H1 (cell line): ENCODE measurements at regions not wholly inside any gene's neighbourhood (a gene's known extent, or its start where the extent isn't known, plus 50 kb on each side); places are given as distances from the start of the nearest gene placed in this dataset.

Experiments
- CTCF ChIA-PET: fragments of 300-600 bp; sonication (Branson Sonifier 250); formaldehyde crosslinking; loops from one replicate; lab custom pipeline; 2021; ENCODE audit not compliant: partially characterized antibody; lab: Charles Lee
- POLR2A ChIA-PET: fragments of 300-600 bp; sonication (Branson Sonifier 250); formaldehyde crosslinking; loops from one replicate; lab custom pipeline; 2021; ENCODE audit warnings: inconsistent platforms; ENCODE audit not compliant: partially characterized antibody; lab: Charles Lee
- DNase-seq, 2 experiments: peaks; one replicate each; pipeline versions ENCODE4 v3.0.0 to v3.0.0-alpha.2; 2010 to 2022; ENCODE audit warnings: low spot score in 2 of 2, low read depth in 1 of 2, mixed read lengths in 1 of 2
- FAIRE-seq: peaks from 2 replicates; lab custom pipeline; 2011; peaks lifted over from hg19 to GRCh38; lab: Jason Lieb, UNC
- H2AFZ ChIP-seq: 2 replicates; pipeline ENCODE4 v1.8.1; 2012; ENCODE audit warnings: low read length, inconsistent platforms
- H2AK5ac ChIP-seq: 2 replicates; pipeline ENCODE4 v1.6.1; 2013; ENCODE audit warnings: low read depth, low read length
- H2BK120ac ChIP-seq: replicated peaks from 2 replicates; pipeline ENCODE3; 2013; ENCODE audit warnings: low read depth, low read length, inconsistent platforms
- H2BK12ac ChIP-seq: 2 replicates; pipeline ENCODE4 v1.6.1; 2013; ENCODE audit warnings: low read depth, low read length
- H2BK15ac ChIP-seq: 2 replicates; pipeline ENCODE4 v1.6.1; 2013; ENCODE audit warnings: low read length
- H2BK20ac ChIP-seq: 2 replicates; pipeline ENCODE4 v1.6.1; 2013; ENCODE audit warnings: low read length
- H2BK5ac ChIP-seq: 2 replicates; pipeline ENCODE4 v1.6.1; 2013; ENCODE audit warnings: low read depth, low read length
- H3K14ac ChIP-seq: 2 replicates; pipeline ENCODE4 v1.6.1; 2013; ENCODE audit warnings: inconsistent platforms; ENCODE audit not compliant: insufficient read length
- H3K18ac ChIP-seq: 2 replicates; pipeline ENCODE4 v1.6.1; 2013; ENCODE audit warnings: low read length; ENCODE audit errors: extremely low read depth
- H3K23ac ChIP-seq: 2 replicates; pipeline ENCODE4 v1.6.1; 2013; ENCODE audit warnings: inconsistent platforms; ENCODE audit not compliant: insufficient read length
- H3K23me2 ChIP-seq: 2 replicates; pipeline ENCODE4 v1.6.1; 2013; ENCODE audit warnings: low read depth, low read length
- H3K27ac ChIP-seq: 2 replicates; pipeline ENCODE4 v1.6.1; 2011; ENCODE audit warnings: low read depth, low read length, inconsistent platforms
- H3K27me3 ChIP-seq, 4 experiments: replicated peaks in 1 of 4; 1 replicate in 1 of 4; 2 replicates in 3 of 4; pipeline versions ENCODE4 v1.6.1 to v1.8.1; 2011 to 2013; ENCODE audit warnings: low read length in 3 of 4, mild to moderate bottlenecking in 3 of 4, inconsistent platforms in 2 of 4, mixed read lengths in 2 of 4, moderate library complexity in 1 of 4; ENCODE audit not compliant: control insufficient read depth in 3 of 4, insufficient read depth in 3 of 4; ENCODE audit errors: extremely low read depth in 1 of 4
- H3K36me3 ChIP-seq, 4 experiments: 2 replicates each; pipeline versions ENCODE4 v1.6.1 to v1.8.1; 2011 to 2013; ENCODE audit warnings: mild to moderate bottlenecking in 4 of 4, low read length in 3 of 4, moderate library complexity in 2 of 4, control low read depth in 1 of 4, inconsistent platforms in 1 of 4; ENCODE audit not compliant: insufficient read depth in 4 of 4, control insufficient read depth in 2 of 4
- H3K4ac ChIP-seq: replicated peaks from 2 replicates; pipeline ENCODE3; 2013; ENCODE audit warnings: low read length, low read depth, mixed read lengths, inconsistent platforms; ENCODE audit not compliant: insufficient read length
- H3K4me1 ChIP-seq, 4 experiments: replicated peaks in 1 of 4; 1 replicate in 1 of 4; 2 replicates in 3 of 4; pipeline versions ENCODE4 v1.6.1 to v1.8.1; 2011 to 2013; ENCODE audit warnings: low read length in 3 of 4, inconsistent platforms in 2 of 4, mixed read lengths in 1 of 4; ENCODE audit not compliant: insufficient read depth in 4 of 4, control insufficient read depth in 3 of 4
- H3K4me2 ChIP-seq, 2 experiments: 2 replicates each; pipeline versions ENCODE4 v1.6.1 to v1.8.1; 2011 to 2013; ENCODE audit warnings: low read depth in 2 of 2, low read length in 2 of 2, control low read depth in 1 of 2, inconsistent platforms in 1 of 2, mild to moderate bottlenecking in 1 of 2; ENCODE audit not compliant: insufficient read depth in 1 of 2
- H3K4me3 ChIP-seq, 4 experiments: fragments of 200-600, 300-600 bp in 1 of 4; sonication (generic), shearing (Covaris generic), sonication (Bioruptor Twin) in 1 of 4; 2 replicates each; pipeline versions ENCODE4 v1.5.1 to v1.8.1; 2011 to 2016; ENCODE audit warnings: low read length in 4 of 4, low read depth in 3 of 4, control low read depth in 2 of 4, inconsistent platforms in 2 of 4, mild to moderate bottlenecking in 2 of 4, mixed read lengths in 1 of 4, moderate library complexity in 1 of 4; ENCODE audit not compliant: insufficient read depth in 2 of 4; ENCODE audit errors: extremely low read depth in 1 of 4
- H3K56ac ChIP-seq: replicated peaks from 2 replicates; pipeline ENCODE3; 2013; ENCODE audit warnings: low read depth, mild to moderate bottlenecking, mixed read lengths, low read length, inconsistent platforms; ENCODE audit not compliant: insufficient read length
- H3K79me1 ChIP-seq: 2 replicates; pipeline ENCODE4 v1.6.1; 2013; ENCODE audit warnings: low read depth, low read length, control low read depth
- H3K79me2 ChIP-seq, 2 experiments: 2 replicates each; pipeline versions ENCODE4 v1.6.1 to v1.8.1; 2012 to 2013; ENCODE audit warnings: low read length in 2 of 2, mild to moderate bottlenecking in 2 of 2, inconsistent platforms in 1 of 2; ENCODE audit not compliant: insufficient read depth in 2 of 2, control insufficient read depth in 1 of 2
- H3K9ac ChIP-seq, 4 experiments: replicated peaks in 1 of 4; 1 replicate in 1 of 4; 2 replicates in 3 of 4; pipeline versions ENCODE4 v1.6.1 to v1.8.1; 2011 to 2013; ENCODE audit warnings: low read depth in 3 of 4, low read length in 3 of 4, control low read depth in 2 of 4, mild to moderate bottlenecking in 2 of 4, moderate library complexity in 2 of 4, inconsistent platforms in 1 of 4; ENCODE audit errors: extremely low read depth in 1 of 4
- H3K9me3 ChIP-seq, 2 experiments: 2 replicates each; pipeline versions ENCODE4 v1.6.1 to v1.8.1; 2012 to 2013; ENCODE audit warnings: mild to moderate bottlenecking in 2 of 2, moderate library complexity in 2 of 2, control low read depth in 1 of 2, inconsistent platforms in 1 of 2, low read depth in 1 of 2, low read length in 1 of 2, mixed read lengths in 1 of 2; ENCODE audit not compliant: insufficient read depth in 2 of 2
- H4K20me1 ChIP-seq, 2 experiments: replicated peaks in 1 of 2; 2 replicates each; pipeline versions ENCODE3 to v1.8.1; 2011 to 2013; ENCODE audit warnings: inconsistent platforms in 2 of 2, low read length in 2 of 2, mild to moderate bottlenecking in 1 of 2; ENCODE audit not compliant: insufficient read depth in 2 of 2, control insufficient read depth in 1 of 2
- H4K5ac ChIP-seq: 2 replicates; pipeline ENCODE4 v1.6.1; 2013; ENCODE audit warnings: low read length, low read depth, mixed read lengths, inconsistent platforms; ENCODE audit not compliant: insufficient read length
- H4K8ac ChIP-seq: 2 replicates; pipeline ENCODE4 v1.8.0; 2013; ENCODE audit warnings: mild to moderate bottlenecking, moderate library complexity, low read length, inconsistent platforms; ENCODE audit not compliant: insufficient read depth; ENCODE audit errors: extremely low read depth
- H4K91ac ChIP-seq: replicated peaks from 2 replicates; pipeline ENCODE3; 2013; ENCODE audit warnings: low read length, mixed read lengths, inconsistent platforms; ENCODE audit not compliant: insufficient read length
- WGBS, 2 experiments: shearing (Covaris generic) in 1 of 2; methylation state at CpG; one replicate each; pipeline versions ENCODE4 v1.1.6 to v1.1.7; 2013 to 2015; ENCODE audit warnings: low lambda C conversion rate in 2 of 2, mixed read lengths in 2 of 2, inconsistent platforms in 1 of 2, low coverage in 1 of 2, missing lambda C conversion rate in 1 of 2; ENCODE audit not compliant: insufficient replicate concordance in 2 of 2, insufficient coverage in 1 of 2, insufficient read length in 1 of 2; ENCODE audit errors: extremely low coverage in 1 of 2, missing lambda C conversion rate in 1 of 2; 5-methylcytosine and 5-hydroxymethylcytosine counted together
- TF ChIP-seq, protein P1 (sequence below): fragments of 300-600 bp; sonication (generic); IDR thresholded peaks from 2 replicates; pipeline ENCODE4 v1.7.1; 2012; ENCODE audit warnings: low read length, moderate library complexity, mild to moderate bottlenecking, inconsistent platforms; ENCODE audit not compliant: insufficient replicate concordance

- H3K27ac ChIP-seq: no peak overlapping the region
- H3K4me3 ChIP-seq: no peak overlapping the region
- no peak overlapping the region for H2BK5ac ChIP-seq
- no peak overlapping the region for H3K9ac ChIP-seq
- no peak overlapping the region for H3K56ac ChIP-seq
- no peaks in the 10 kb centered on the region; a peak in 1 of 4 replicates for H3K9me3 ChIP-seq
- no peaks in the 10 kb centered on the region for H3K4me1 ChIP-seq
- ChIA-PET POLR2A (no interaction called here), CTCF (no interaction called here)
- H4K8ac ChIP-seq: no peak overlapping the region
- no peak overlapping the region for H2BK15ac ChIP-seq
- no peak overlapping the region for H3K4me2 ChIP-seq
- WGBS, 2 experiments: 87% methylated on average over 2 of the region's 2 CpGs; no CpG with 5 or more reads in 1 of the 2 experiments
- H4K5ac ChIP-seq: no peak overlapping the region
- no peaks in the 10 kb centered on the region for H3K36me3 ChIP-seq
- no peak overlapping the region for H3K14ac ChIP-seq
- H2BK12ac ChIP-seq: no peak overlapping the region
- H3K23me2 ChIP-seq: no peaks in the 10 kb centered on the region
- H4K20me1 ChIP-seq: no peaks in the 10 kb centered on the region
- H3K79me2 ChIP-seq: no peaks in the 10 kb centered on the region
- no peak overlapping the region for H2BK120ac ChIP-seq
- FAIRE-seq: no peak
- no peak overlapping the region for H2AK5ac ChIP-seq
- H3K27me3 ChIP-seq: no peaks in the 10 kb centered on the region
- H3K4ac ChIP-seq: no peak overlapping the region
- no peak for DNase-seq
- H4K91ac ChIP-seq: no peak overlapping the region
- H3K79me1 ChIP-seq: no peaks in the 10 kb centered on the region
- no peak overlapping the region for H2BK20ac ChIP-seq
- no peak overlapping the region for H3K18ac ChIP-seq
- H3K23ac ChIP-seq: no peak overlapping the region
- H2AFZ ChIP-seq: no peak overlapping the region
- TF ChIP-seq, protein P1, sequence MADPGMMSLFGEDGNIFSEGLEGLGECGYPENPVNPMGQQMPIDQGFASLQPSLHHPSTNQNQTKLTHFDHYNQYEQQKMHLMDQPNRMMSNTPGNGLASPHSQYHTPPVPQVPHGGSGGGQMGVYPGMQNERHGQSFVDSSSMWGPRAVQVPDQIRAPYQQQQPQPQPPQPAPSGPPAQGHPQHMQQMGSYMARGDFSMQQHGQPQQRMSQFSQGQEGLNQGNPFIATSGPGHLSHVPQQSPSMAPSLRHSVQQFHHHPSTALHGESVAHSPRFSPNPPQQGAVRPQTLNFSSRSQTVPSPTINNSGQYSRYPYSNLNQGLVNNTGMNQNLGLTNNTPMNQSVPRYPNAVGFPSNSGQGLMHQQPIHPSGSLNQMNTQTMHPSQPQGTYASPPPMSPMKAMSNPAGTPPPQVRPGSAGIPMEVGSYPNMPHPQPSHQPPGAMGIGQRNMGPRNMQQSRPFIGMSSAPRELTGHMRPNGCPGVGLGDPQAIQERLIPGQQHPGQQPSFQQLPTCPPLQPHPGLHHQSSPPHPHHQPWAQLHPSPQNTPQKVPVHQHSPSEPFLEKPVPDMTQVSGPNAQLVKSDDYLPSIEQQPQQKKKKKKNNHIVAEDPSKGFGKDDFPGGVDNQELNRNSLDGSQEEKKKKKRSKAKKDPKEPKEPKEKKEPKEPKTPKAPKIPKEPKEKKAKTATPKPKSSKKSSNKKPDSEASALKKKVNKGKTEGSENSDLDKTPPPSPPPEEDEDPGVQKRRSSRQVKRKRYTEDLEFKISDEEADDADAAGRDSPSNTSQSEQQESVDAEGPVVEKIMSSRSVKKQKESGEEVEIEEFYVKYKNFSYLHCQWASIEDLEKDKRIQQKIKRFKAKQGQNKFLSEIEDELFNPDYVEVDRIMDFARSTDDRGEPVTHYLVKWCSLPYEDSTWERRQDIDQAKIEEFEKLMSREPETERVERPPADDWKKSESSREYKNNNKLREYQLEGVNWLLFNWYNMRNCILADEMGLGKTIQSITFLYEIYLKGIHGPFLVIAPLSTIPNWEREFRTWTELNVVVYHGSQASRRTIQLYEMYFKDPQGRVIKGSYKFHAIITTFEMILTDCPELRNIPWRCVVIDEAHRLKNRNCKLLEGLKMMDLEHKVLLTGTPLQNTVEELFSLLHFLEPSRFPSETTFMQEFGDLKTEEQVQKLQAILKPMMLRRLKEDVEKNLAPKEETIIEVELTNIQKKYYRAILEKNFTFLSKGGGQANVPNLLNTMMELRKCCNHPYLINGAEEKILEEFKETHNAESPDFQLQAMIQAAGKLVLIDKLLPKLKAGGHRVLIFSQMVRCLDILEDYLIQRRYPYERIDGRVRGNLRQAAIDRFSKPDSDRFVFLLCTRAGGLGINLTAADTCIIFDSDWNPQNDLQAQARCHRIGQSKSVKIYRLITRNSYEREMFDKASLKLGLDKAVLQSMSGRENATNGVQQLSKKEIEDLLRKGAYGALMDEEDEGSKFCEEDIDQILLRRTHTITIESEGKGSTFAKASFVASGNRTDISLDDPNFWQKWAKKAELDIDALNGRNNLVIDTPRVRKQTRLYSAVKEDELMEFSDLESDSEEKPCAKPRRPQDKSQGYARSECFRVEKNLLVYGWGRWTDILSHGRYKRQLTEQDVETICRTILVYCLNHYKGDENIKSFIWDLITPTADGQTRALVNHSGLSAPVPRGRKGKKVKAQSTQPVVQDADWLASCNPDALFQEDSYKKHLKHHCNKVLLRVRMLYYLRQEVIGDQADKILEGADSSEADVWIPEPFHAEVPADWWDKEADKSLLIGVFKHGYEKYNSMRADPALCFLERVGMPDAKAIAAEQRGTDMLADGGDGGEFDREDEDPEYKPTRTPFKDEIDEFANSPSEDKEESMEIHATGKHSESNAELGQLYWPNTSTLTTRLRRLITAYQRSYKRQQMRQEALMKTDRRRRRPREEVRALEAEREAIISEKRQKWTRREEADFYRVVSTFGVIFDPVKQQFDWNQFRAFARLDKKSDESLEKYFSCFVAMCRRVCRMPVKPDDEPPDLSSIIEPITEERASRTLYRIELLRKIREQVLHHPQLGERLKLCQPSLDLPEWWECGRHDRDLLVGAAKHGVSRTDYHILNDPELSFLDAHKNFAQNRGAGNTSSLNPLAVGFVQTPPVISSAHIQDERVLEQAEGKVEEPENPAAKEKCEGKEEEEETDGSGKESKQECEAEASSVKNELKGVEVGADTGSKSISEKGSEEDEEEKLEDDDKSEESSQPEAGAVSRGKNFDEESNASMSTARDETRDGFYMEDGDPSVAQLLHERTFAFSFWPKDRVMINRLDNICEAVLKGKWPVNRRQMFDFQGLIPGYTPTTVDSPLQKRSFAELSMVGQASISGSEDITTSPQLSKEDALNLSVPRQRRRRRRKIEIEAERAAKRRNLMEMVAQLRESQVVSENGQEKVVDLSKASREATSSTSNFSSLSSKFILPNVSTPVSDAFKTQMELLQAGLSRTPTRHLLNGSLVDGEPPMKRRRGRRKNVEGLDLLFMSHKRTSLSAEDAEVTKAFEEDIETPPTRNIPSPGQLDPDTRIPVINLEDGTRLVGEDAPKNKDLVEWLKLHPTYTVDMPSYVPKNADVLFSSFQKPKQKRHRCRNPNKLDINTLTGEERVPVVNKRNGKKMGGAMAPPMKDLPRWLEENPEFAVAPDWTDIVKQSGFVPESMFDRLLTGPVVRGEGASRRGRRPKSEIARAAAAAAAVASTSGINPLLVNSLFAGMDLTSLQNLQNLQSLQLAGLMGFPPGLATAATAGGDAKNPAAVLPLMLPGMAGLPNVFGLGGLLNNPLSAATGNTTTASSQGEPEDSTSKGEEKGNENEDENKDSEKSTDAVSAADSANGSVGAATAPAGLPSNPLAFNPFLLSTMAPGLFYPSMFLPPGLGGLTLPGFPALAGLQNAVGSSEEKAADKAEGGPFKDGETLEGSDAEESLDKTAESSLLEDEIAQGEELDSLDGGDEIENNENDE: no peak
Observed at GRCh38 chr13:64672751-64673150, 2557.4 kb downstream of the PCDH9 start.
